ENCODE measurements at regions not wholly inside any gene's neighbourhood (a gene's known extent, or its start where the extent isn't known, plus 50 kb on each side); places are given as distances from the start of the nearest gene placed in this dataset.

DNA sequence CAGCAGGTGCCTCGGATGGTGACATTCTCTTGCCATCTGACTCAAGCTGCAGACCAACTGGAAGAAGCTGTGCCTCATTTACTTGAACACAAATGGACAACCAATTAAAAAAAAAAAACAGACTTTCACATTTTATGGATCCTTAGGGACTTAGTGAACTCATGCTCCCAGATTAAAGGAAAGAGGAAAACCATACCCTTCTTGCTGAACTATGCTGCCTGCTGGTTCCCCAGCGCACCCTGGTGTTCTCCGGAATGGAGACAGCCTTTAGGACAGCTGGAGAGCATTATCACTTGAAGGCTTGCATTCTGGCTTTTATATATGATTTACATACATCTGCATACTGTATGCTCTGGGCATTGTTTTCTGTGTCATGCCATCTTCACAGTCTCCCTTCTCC lies 370.7 kb downstream of the SLC4A3 start:
- DNase-seq (ENCODE audit: low read depth), result no peak

DNA sequence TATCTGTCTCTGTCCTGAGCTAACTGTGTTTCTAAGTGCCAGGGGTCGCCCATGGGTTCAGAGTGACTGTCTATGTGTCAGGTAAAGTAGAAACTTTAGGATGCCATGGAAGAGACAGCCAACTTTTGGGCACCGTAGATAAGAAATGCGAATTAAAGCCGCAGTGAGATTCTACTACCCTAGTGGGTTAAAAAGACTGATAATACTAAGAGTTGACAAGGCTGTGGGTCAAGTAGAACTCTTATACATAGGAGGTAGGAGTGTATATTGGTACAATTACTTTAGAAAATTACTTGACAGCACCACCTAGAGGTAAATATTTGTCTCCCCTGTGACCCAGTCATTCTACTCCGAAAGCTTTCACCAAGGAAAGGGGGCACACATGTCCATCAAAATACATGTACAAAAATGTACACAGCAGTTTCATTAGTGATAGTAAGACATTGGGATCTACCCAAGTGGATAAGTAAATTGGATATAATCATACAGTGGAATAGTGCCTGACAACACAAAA lies 371.3 kb downstream of the SLC4A3 start:
- DNase-seq (ENCODE audit: low read depth), result no peak

DNA sequence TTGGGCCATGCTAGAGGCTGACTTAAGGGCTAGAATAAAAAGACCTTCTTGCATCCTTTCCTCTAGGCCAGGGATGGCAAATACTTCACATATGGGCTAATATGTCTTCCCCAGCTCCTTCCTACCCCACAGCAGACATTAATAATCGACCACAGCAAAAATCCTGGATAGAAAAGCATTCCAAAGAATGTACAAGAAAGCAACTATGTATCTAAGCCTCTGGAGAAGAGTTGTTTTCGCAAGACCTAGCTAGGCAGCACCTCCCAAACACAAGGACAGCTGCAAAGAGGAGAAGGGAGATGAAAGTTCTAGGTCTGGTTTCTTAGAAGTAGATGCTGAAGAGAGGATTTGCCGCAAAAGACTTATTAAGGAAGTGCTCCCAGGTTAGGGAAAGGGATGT lies 372.6 kb downstream of the SLC4A3 start:
- DNase-seq (ENCODE audit: low read depth), result no peak

DNA sequence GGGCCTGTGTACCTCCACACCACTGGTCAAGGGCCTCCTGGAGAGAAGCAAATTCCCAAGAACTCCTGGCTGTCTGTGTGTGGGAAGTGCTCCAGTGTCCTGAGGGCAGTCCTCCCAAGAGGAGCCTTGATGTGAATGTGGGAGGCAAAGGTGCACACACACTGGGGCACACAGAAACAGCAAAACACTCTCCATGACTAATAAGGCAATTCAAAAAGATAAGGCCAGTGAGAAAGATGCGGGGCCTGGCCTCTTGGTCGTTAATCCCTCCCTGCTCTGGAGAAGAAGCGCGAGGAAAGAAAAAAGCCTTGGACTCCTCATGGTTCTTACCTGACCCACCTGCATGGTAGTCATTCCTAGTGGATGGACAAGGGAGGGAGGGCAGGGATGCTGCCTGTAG lies 373.2 kb downstream of the SLC4A3 start:
- DNase-seq (ENCODE audit: low read depth), result no peak

DNA sequence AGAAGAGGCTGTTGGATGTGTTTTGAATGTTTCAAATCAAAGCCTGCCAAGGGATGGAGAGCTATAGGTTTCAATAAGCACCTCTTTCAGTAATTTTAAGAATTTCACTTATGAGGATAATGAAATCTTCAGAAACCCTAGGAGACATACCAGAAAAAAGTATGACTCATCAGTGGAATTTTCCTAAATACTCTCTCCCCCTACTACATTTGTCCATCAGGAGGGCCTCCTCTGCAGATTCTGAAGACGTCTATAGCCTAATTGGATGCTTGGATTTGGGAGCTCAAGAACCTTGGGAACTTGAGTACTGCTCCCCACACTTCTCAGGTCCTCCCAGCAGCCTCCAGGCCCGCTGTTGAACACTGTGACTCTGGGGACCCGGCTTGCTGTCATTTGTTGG lies 374.3 kb downstream of the SLC4A3 start:
- peak; percentile 44 for DNase-seq (ENCODE audit: low read depth)

DNA sequence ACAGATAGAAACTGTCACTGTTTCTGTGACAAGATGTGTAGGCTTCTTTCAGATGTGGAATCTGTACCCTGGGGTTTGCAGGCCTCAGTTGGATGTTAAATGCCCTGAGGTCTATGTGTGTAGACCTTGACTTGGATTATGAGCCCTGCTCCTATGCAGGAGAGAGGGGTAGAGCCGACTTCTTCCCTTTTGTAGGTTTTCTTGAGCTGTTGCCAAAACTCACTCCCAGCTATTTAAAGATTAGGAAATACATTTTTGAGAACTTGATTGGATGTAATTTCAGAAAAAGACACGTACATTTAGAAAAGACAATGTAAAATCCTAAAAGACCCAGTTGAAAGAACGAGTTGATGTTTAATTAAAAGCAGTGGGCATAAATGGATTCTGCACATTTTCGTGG lies 374.8 kb downstream of the SLC4A3 start:
- no peak for DNase-seq (ENCODE audit: low read depth)

DNA sequence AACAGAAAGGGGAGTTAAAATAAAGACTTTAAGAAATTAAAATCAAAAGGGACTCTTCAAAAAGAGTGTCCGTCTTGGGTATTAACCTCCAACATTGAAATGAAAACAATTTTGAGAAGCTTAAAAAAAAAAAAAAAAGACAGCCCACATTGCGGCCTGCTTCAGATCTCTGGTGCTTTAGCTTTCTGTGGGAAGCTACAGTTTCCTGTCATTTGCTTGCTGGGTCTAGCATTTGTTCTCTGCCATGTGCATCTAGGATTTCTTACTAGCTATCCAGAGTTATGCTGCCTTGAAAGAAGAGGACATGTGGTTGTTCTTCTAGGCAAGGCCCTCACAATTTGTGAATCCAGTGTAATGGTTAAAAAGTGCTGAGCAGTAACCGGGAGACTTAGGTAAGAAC lies 375.3 kb downstream of the SLC4A3 start:
- no peak for DNase-seq (ENCODE audit: low read depth)

DNA sequence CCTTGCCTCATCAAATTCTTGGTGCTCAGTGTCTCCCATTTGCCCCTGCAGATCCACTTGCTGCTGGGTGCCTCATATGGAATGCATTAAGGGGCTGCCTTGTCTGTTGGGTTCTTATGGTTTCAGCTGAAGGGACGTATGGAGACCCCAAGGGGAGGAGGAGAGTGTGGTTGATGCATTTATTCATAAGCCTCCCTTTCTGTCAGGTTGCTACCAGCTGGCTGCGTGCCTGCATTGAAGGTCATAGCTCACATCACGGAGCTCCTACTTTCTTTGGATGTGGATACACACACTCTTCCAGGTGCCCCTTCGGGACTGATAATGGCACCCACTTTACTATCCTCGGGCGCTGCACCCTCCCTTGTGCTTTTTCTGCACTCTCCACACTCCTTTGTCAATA lies 377.9 kb downstream of the SLC4A3 start:
- DNase-seq (ENCODE audit: low read depth), result no peak

DNA sequence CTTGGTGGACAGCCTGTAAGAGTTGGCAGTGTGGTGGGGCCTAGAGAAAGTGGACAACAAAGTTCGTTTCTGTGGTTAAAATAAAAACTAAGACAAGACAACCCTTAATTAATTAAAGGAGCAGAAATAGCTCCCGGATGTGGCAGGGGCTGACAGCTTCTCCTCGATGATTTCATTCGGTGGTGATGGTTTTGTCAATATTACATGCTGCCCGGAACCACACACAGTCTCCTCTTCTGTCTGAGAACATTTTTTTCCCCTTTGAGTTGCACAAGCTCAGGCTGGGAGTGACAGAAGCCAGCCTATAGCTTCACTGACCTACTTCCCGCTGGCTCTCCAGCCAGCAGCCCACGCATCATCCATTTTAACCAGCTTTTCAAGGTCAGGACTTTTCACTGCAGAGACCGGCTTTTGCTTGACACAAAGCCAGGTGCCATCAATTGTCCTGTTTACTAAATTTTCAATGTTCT lies 378.8 kb downstream of the SLC4A3 start:
- no peak for DNase-seq (ENCODE audit: low read depth)

DNA sequence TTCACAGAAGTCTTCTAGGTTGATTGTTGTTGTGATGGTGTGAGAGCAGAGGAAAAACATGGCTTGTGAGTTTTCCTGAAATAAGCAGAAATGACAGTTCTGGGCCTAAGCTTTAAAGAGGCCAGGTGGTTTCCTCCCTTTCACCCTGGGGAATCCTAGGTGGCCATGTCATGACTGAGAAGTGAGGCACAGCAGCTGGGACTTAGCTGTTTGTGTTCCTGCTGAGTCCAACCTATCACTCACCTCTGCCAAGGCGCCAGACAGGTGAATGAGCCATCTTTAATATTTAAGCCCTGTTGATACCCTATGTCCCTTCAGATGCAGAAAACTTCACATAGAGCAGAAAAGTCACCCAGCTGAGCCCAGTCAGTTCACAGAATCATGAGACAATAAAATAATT lies 384.4 kb downstream of the SLC4A3 start:
- DNase-seq (ENCODE audit: low read depth), result no peak

DNA sequence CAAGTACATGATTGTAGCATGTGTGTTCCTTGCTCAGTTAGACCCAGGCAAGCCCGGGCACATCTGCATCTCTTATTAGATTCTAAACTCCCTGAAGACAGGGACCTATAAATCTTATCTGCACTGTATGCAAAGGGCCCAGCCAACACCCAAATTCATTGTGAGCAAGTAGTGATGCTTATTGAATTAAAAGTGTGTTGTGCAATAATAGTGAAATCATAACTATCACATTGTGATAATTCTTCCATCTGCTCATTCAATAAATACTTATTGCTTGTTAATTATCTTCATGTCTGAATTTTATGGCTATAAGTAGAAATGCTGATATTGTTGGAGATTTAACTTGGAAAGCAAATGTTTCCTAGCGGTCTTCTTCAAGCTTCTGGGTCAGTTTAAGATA lies 387.5 kb downstream of the SLC4A3 start:
- no peak for DNase-seq (ENCODE audit: low read depth)

DNA sequence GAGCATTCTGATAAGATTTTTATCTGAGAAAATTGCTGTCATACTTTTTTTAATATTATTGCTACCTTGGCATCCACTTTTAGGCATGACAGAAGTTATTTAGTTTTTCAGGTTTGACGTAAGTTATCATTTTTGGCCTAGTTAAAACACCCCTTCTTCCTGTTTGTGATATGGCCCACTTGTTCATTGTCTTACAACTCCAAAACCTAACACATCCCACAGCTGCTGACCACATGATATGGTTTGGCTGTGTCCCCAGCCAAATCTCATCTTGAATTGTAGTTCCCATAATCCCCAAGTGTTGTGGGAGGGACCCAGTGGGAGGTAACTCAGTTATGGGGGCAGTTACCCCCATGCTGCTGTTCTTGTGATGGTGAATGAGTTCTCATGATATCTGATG lies 388.1 kb downstream of the SLC4A3 start:
- DNase-seq (ENCODE audit: low read depth), result no peak

DNA sequence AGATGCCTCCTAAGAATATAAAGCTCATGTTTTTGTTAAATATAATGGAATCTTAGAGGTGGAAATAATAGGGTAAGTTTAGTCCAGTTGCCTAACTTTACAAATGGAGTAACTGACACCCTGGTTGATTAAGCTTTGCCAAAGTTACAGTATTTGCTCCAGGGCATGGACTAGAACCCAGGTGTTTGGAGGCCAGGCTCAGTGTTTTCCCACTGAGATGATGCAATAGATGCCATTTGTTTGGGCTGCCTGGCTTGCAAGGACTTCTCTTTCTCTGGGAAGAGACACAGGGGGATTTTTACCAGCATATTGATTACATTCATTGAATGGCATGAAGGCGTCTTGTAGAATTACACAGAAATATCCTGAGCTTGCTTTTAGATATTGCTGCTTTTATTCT lies 397.8 kb downstream of the SLC4A3 start:
- DNase-seq (ENCODE audit: low read depth), result no peak

DNA sequence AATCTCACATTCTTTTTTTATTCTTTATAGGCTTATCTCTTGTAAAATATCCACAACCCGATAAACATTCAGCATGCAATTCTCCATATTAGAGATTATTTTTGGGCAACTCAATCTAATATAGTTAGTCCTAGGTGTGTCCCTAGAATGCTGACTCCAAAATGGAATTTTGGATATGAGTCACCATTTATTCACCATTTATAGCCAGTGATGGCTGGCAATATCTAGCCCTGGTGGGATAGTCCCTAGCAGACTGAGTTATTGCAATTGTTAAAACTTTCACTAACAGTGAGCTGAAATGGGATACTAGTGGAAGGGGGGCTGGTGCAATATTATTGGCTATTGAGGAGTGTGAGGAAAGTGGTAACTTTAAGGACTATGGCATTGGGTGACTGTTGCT lies 401.6 kb downstream of the SLC4A3 start:
- no peak for DNase-seq (ENCODE audit: low read depth)

DNA sequence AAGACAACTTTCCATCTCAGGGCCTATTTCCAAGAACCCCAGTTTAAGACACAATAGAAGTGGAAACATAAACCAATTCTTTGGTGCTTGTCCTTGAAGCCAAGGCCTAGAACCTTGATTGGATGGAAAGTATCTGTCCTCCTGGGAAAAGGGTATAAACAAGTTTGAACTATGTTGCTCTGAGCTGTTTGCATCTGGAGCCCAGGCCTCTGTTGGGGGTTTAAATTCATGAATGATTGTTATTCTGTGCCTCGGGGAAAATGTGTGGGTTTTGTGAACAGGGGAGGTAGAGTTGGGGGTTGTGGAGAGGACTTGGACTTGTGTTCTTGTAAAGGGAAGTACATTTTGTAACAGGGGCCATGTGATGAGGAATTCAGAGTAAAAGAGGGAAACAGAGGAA lies 406.1 kb downstream of the SLC4A3 start:
- no peak for DNase-seq (ENCODE audit: low read depth)

DNA sequence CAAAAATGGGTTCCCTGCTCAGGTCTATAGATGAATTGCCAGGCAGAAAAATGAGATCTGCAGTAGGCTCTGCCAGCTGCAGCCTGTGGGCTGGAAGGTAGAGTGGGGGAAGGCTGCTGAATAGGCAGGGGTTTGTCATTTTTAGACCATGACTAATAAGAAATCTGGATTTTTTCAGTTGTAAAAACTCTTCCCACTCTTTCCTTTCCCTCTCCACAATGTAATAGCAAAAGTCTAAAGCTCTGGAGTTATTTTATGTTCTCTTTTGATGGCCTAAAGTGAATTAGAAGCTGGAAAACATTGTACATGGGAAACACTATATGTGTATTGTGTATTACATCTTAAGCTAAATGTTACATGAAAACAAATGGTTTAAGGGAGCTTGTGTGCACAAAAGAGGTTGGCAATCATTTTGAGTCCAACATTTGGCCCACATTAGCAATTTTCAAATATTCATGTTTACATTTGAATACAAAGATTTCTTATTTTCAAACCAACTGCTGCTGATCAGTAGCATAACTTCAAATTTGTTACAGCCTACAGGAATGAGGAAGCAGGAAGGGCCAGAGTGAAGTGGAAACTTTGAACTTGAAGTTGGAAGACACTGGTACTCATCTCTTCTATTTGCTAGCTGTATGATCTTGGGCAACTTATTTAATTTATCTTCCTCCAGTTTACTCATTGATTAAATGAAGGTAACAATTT lies 407.1 kb downstream of the SLC4A3 start:
- DNase-seq (ENCODE audit: low read depth), result peak; percentile 47

DNA sequence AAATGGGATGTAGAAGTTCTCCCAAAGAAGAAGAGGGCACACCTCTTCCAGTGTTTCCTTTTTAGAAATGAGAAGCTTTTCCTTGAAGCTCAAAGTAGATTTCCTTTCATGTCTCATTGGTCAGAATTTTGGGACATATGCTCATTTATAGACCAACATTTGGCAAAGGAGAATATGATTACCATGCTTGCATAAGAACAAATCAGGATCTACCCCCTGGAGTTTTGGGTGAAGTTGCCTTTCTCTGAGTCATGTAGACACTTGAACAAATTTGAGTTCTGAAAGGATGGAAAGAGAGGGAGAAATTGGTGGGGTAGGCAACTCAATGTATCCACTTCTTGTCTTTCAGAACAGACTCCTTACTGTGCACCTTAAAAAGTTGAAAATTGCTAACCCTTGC lies 409.0 kb downstream of the SLC4A3 start:
- no peak for DNase-seq (ENCODE audit: low read depth)

DNA sequence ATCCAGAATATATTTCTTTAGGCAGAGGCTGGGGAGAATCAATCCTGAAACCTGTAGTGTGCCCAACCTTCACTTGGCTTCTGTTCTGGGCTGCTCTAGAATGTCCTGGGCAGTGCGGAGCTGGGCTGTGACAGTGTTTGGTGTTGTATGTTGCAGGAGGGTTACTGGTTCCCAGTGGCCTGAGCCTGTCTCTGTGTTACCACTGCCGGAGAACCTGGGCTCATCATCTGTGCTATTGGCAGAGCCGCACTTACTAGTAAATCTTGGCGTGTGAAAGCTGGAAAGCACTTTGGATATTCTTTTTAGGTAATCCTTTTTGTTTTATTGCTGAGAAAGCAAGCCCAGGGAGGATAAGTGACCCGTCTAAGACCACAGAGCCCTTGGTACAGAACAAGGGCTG lies 412.9 kb downstream of the SLC4A3 start:
- no peak for DNase-seq (ENCODE audit: low read depth)

DNA sequence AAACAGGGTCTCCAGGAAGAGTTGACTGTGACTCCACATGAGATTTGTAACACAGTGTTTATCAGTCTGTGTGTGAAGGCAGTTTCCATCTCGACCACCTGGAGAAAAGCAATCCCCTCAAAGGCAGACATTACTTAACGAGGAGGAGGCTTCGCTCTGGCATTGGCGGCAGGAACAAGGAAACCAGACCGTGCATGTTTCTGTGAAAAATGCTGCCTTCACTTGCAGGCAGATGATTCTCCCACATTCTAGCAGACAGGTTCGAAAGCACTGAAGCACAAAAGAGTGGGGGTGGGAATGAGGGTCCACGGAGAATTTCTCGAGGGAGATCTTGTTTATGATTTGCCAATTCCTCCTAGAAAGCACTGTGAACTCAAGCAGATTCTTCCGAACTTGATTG lies 414.0 kb downstream of the SLC4A3 start:
- no peak for DNase-seq (ENCODE audit: low read depth)

DNA sequence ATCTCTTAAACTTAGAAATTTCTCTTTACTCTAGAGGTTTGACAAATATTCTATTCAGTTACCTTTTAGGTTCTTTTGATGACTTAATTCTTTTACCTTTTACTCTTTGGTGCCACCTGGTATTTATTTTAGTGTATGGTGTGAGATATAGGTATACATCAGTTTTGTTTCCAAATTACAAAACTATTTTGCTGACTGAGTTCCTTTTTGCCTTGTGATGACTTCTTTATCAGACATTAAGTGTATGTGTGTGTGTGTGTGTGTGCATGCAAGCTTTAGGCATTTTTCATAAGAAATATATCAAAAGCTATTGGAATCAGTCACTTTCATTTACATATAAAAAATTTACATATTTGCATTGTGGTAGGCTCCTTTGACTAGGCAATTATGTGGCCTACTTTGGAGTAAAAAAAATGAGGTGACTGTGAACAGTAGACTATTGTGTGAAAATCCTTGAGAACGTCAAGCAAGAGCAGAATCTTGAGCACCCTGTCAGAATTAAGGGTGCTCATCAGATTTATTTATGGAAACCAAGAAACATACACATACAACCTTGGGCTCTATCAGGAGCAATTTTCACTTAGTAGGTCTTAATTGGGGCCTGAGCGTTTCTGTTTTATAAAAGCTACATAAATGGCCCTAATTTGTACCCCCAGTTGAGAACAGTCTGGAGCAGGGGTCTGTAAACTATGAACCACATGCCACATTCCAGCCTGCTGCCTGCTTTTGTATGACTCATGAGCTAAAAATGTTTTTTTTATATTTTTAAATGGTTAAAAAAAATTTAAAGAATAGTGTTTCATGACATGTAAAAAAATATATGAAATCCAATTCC lies 415.9 kb downstream of the SLC4A3 start:
- DNase-seq (ENCODE audit: low read depth), result peak; percentile 14

DNA sequence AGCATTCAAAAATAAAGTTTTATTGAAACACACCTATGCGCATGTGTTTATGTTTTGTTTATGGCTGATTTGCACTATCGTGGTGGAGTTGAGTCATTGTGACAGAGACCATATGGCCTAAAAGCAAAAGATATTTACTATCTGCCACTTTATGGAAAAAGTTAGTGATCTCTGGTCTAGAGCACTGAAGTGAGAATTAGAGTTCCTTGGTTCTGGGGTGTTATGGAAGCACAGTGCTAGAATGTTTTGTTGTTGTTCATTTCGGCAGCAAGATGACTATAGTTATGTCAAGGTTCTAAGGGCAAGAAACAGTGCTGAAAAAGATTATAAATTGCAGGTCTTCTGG lies 416.5 kb downstream of the SLC4A3 start:
- peak; percentile 22 for DNase-seq (ENCODE audit: low read depth)

DNA sequence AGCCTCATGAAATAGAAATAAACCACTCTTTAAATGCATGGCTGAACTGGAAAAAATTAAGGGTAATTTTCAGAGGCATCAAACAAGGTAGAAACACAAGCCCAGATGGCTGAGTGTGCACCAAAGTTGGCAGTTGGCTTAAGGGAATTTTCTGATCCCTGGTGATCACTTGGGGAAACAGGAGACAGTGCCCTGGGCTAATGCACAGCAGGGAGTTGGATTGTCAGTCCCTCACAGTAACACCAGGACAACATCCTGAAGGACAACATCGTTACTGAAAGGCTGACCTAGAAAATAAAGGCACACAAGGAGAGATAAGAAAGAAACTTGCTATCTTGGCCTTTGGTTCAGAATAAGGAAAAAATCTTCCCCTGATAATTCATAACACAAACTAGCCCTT lies 417.0 kb downstream of the SLC4A3 start:
- DNase-seq (ENCODE audit: low read depth), result no peak

DNA sequence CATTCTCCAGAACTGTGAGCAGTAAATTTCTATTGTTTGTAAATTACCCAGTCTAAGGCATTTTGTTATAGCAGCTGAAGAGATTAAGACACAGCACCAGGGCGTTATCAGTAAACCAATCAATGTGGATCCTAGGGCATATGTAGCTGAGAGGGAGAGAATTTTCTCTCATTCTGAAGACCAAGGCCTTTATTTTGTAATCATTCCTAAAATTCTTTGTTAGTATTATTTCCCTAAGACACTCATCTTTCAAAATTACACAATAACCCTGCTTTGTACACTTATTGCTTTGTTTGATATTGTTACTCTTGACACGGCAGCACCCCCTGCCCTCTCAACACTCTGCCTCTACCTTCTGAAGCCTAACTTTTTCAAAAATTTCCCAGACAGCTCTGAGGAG lies 419.1 kb downstream of the SLC4A3 start:
- DNase-seq (ENCODE audit: low read depth), result no peak

DNA sequence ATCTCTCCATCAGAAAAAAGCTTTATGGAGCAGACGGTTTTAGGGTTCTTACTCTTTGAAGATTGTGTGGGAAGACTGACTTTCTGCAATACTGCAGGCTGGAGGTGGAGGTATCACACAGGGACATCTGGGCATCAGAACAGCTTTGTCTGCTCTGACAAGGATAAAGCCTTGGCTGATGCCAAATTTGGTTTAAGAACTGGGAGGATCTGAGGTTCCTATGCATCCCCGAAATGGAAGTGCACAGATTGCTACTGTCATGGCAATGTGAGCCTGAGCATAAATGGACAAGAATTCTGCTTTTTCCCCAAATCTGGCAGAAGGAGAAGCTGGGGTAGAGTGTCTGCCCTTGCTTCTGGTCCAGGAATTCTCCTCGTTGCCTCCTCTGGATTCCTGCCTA lies 424.3 kb downstream of the SLC4A3 start:
- no peak for DNase-seq (ENCODE audit: low read depth)
